ENCODE measurements at regions not wholly inside any gene's neighbourhood (a gene's known extent, or its start where the extent isn't known, plus 50 kb on each side); places are given as distances from the start of the nearest gene placed in this dataset.

GRCh38 chr15:69812861-69813261, 284.9 kb downstream of the TLE3 start:
- WGBS, 3 donors, result 43 to 64% (median 43%) methylated on average over 20 of the region's 20 CpGs
- DNase-seq, result no peak
- TF ChIP-seq EP300 (IDR thresholded peaks at IDR 0.05) (no peak), CTCF (IDR thresholded peaks at IDR 0.05) (no peak), POLR2A (IDR thresholded peaks at IDR 0.05) (no peak)
- Histone ChIP-seq H3K27ac (no peak overlapping the region), H3K4me3 (no peak overlapping the region), H3K27me3 (no peaks in the 10 kb centered on the region), H3K36me3 (no peaks in the 10 kb centered on the region), H3K4me1 (ENCODE audit: insufficient read depth) (no peaks in the 10 kb centered on the region), H3K9me3 (no peaks in the 10 kb centered on the region)
- intact Hi-C loops (cut with DNase I), result no loop called here

- no peak for DNase-seq
- Histone ChIP-seq H3K4me3 (no peak overlapping the region), H3K9me3 (no peaks in the 10 kb centered on the region), H3K36me3 (no peaks in the 10 kb centered on the region), H3K4me1 (ENCODE audit: insufficient read depth) (no peaks in the 10 kb centered on the region), H3K27ac (no peak overlapping the region), H3K27me3 (no peaks in the 10 kb centered on the region)
- TF ChIP-seq POLR2A (IDR thresholded peaks at IDR 0.05), result no peak
- TF ChIP-seq EP300 (IDR thresholded peaks at IDR 0.05), result no peak
- TF ChIP-seq CTCF (IDR thresholded peaks at IDR 0.05), result no peak
- intact Hi-C loops (cut with DNase I), result no loop called here
- WGBS, 3 donors, result 67 to 78% (median 75%) methylated on average over 7 of the region's 7 CpGs
Observed at GRCh38 chr15:69813881-69814280, 283.8 kb downstream of the TLE3 start.

- WGBS, 3 donors, result 76 to 79% (median 79%) methylated on average over 9 of the region's 9 CpGs
- no peak for DNase-seq
- Histone ChIP-seq H3K27ac (no peak overlapping the region), H3K9me3 (no peaks in the 10 kb centered on the region), H3K36me3 (no peaks in the 10 kb centered on the region), H3K27me3 (no peaks in the 10 kb centered on the region), H3K4me3 (no peak overlapping the region), H3K4me1 (ENCODE audit: insufficient read depth) (no peaks in the 10 kb centered on the region)
- no peak for TF ChIP-seq POLR2A (IDR thresholded peaks at IDR 0.05)
- no peak for TF ChIP-seq EP300 (IDR thresholded peaks at IDR 0.05)
- TF ChIP-seq CTCF (IDR thresholded peaks at IDR 0.05), result no peak
- intact Hi-C loops (cut with DNase I), result no loop called here
Observed at GRCh38 chr15:69814932-69815331, 282.8 kb downstream of the TLE3 start.

- WGBS, 3 donors, result 90 to 95% (median 93%) methylated on average over 2 of the region's 2 CpGs
- DNase-seq, result no peak
- Histone ChIP-seq H3K27me3 (no peaks in the 10 kb centered on the region), H3K4me1 (ENCODE audit: insufficient read depth) (no peaks in the 10 kb centered on the region), H3K36me3 (no peaks in the 10 kb centered on the region), H3K27ac (no peak overlapping the region), H3K9me3 (no peaks in the 10 kb centered on the region), H3K4me3 (no peak overlapping the region)
- TF ChIP-seq CTCF (IDR thresholded peaks at IDR 0.05) (no peak), EP300 (IDR thresholded peaks at IDR 0.05) (no peak), POLR2A (IDR thresholded peaks at IDR 0.05) (no peak)
- intact Hi-C loops (cut with DNase I), result no loop called here
Observed at GRCh38 chr15:69815793-69816192, 281.9 kb downstream of the TLE3 start.

- H3K27me3 ChIP-seq, result no peaks in the 10 kb centered on the region
- H3K36me3 ChIP-seq, result no peaks in the 10 kb centered on the region
- intact Hi-C loops (cut with DNase I), result no loop called here
- no peaks in the 10 kb centered on the region for H3K4me1 ChIP-seq (ENCODE audit: insufficient read depth)
- 73 to 78% (median 76%) methylated on average over 2 of the region's 2 CpGs for WGBS, 3 donors
- no peak for DNase-seq
- no peak overlapping the region for H3K27ac ChIP-seq
- no peak overlapping the region for H3K4me3 ChIP-seq
- TF ChIP-seq EP300 (IDR thresholded peaks at IDR 0.05) (no peak), POLR2A (IDR thresholded peaks at IDR 0.05) (no peak), CTCF (IDR thresholded peaks at IDR 0.05) (no peak)
- H3K9me3 ChIP-seq, result no peaks in the 10 kb centered on the region
Observed at GRCh38 chr15:69816522-69816921, 281.2 kb downstream of the TLE3 start.
